BLaER1 treated with 17β-estradiol and CSF1 and Interleukin-3, amounts not matched to agents 10 nM and 100 nM (cell line): ENCODE measurements at regions not wholly inside any gene's neighbourhood (a gene's known extent, or its start where the extent isn't known, plus 50 kb on each side); places are given as distances from the start of the nearest gene placed in this dataset.

Source experiments
- H3K27ac ChIP-seq, 11 experiments: shearing (Covaris generic); formaldehyde crosslinking; 2 replicates each; pipeline ENCODE4 v1.8.1; 2022
- H3K27me3 ChIP-seq, 11 experiments: shearing (Covaris generic); formaldehyde crosslinking; 2 replicates each; pipeline ENCODE4 v1.8.1; 2022
- H3K36me3 ChIP-seq, 11 experiments: shearing (Covaris generic); formaldehyde crosslinking; 2 replicates each; pipeline ENCODE4 v1.8.1; 2022
- H3K4me1 ChIP-seq, 10 experiments: shearing (Covaris generic); formaldehyde crosslinking; 2 replicates each; pipeline ENCODE4 v1.8.1; 2022
- H3K4me2 ChIP-seq, 11 experiments: shearing (Covaris generic); formaldehyde crosslinking; 2 replicates each; pipeline ENCODE4 v1.8.1; 2022
- H3K4me3 ChIP-seq, 10 experiments: shearing (Covaris generic); formaldehyde crosslinking; 2 replicates each; pipeline ENCODE4 v1.8.1; 2022
- H3K9ac ChIP-seq, 11 experiments: shearing (Covaris generic); formaldehyde crosslinking; 2 replicates each; pipeline ENCODE4 v1.8.1; 2022
- H3K9me3 ChIP-seq, 11 experiments: shearing (Covaris generic); formaldehyde crosslinking; replicated peaks in 1 of 11; 2 replicates each; pipeline ENCODE4 v1.8.1; 2022
- H4K20me1 ChIP-seq, 11 experiments: shearing (Covaris generic); formaldehyde crosslinking; 2 replicates each; pipeline ENCODE4 v1.8.1; 2022
- Cebpa-rat ChIP-seq, 11 experiments: shearing (Covaris generic); IDR thresholded peaks; 2 replicates each; pipeline ENCODE4 v1.8.1; 2022

DNA sequence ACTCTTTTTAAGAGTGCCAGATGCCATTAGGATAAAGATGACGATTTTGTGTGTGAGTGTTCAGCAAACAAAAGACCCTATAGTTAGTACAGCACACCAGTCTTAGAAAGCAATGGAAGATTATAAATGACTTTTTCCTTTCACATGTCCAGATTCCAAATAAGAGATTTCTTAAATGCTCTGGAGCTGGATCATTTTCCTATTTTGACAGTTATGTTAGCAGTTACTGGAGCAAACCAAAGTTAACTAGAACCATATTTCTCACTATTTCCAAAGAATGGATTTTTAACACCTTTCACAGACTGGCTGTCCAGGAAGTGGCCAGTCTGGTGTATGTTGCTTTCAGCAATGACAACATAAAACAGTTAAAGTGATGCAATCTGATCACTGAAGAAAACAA, 905.8 kb upstream of the ADGRL2 start:
- Histone ChIP-seq H3K9me3 (no peaks in the 10 kb centered on the region), H4K20me1 (no peaks in the 10 kb centered on the region), H3K4me1 (peaks cover 0 to 16% (median 13%) of the 10 kb centered on the region in 10 experiments; a peak in 10 of 20 replicates), H3K4me3 (no peak overlapping the region), H3K27me3 (no peaks in the 10 kb centered on the region), H3K36me3 (no peaks in the 10 kb centered on the region), H3K4me2 (no peak overlapping the region), H3K9ac (no peak overlapping the region), H3K27ac (no peak overlapping the region)
- TF ChIP-seq Cebpa-rat (IDR thresholded peaks at IDR 0.05), result no peak

GRCh38 chr1:80893115-80893514, 907.6 kb upstream of the ADGRL2 start:
- no peak for TF ChIP-seq Cebpa-rat (IDR thresholded peaks at IDR 0.05)

GRCh38 chr1:80892539-80892938, 908.2 kb upstream of the ADGRL2 start:
- no peaks in the 10 kb centered on the region for H4K20me1 ChIP-seq
- H3K4me3 ChIP-seq, result no peak overlapping the region
- TF ChIP-seq Cebpa-rat (IDR thresholded peaks at IDR 0.05), result no peak
- H3K9ac ChIP-seq, result no peak overlapping the region
- H3K36me3 ChIP-seq, result no peaks in the 10 kb centered on the region
- no peaks in the 10 kb centered on the region for H3K27me3 ChIP-seq
- H3K4me1 ChIP-seq, result peaks cover 0 to 16% (median 13%) of the 10 kb centered on the region in 10 experiments; a peak in 10 of 20 replicates
- peak overlapping the region in 7 of 11 experiments; percentile 1 to 55 (median 42); a peak in 12 of 22 replicates for H3K4me2 ChIP-seq
- no peaks in the 10 kb centered on the region for H3K9me3 ChIP-seq
- no peak overlapping the region for H3K27ac ChIP-seq

More at GRCh38 chr1:80893115-80893514, 907.6 kb upstream of the ADGRL2 start:
- Histone ChIP-seq H3K4me2 (peak overlapping the region in 7 of 11 experiments; percentile 1 to 55 (median 46); a peak in 11 of 22 replicates), H4K20me1 (no peaks in the 10 kb centered on the region), H3K4me1 (peaks cover 0 to 16% (median 13%) of the 10 kb centered on the region in 10 experiments; a peak in 10 of 20 replicates), H3K9me3 (no peaks in the 10 kb centered on the region), H3K27me3 (no peaks in the 10 kb centered on the region), H3K27ac (no peak overlapping the region), H3K4me3 (no peak overlapping the region), H3K36me3 (no peaks in the 10 kb centered on the region), H3K9ac (no peak overlapping the region)

- Histone ChIP-seq H3K4me1 (peaks cover 0 to 16% (median 13%) of the 10 kb centered on the region in 10 experiments; a peak in 10 of 20 replicates), H3K9ac (no peak overlapping the region), H3K4me3 (no peak overlapping the region), H3K27ac (no peak overlapping the region), H4K20me1 (no peaks in the 10 kb centered on the region), H3K27me3 (no peaks in the 10 kb centered on the region), H3K36me3 (no peaks in the 10 kb centered on the region), H3K9me3 (no peaks in the 10 kb centered on the region), H3K4me2 (peak overlapping the region in 2 of 11 experiments; percentile 46 to 55; a peak in 3 of 22 replicates)
- TF ChIP-seq Cebpa-rat (IDR thresholded peaks at IDR 0.05), result no peak
Measured at GRCh38 chr1:80891871-80892270, 908.9 kb upstream of the ADGRL2 start.

DNA sequence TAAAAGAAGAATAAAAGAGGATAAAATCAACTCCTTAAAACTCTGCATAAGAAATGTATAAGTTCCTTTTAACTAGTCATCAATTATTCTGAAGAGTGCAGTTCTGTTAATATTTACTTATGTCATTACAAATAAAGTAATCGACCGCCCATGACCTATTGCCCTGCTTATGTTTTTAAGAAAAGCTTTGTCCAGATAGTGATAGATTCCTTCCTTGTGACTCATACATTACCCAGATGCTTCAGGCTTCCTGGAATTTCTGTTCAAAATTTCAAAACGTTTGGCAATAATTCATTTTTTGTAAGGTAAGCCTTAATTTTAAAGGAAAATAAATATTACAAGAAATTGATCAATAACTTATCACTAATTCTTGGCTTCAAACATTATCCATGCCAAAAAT, 918.2 kb upstream of the ADGRL2 start:
- no peaks in the 10 kb centered on the region for H3K36me3 ChIP-seq
- no peaks in the 10 kb centered on the region for H4K20me1 ChIP-seq
- H3K27ac ChIP-seq, result no peak overlapping the region
- H3K9me3 ChIP-seq, result no peaks in the 10 kb centered on the region
- no peak overlapping the region for H3K9ac ChIP-seq
- H3K27me3 ChIP-seq, result no peaks in the 10 kb centered on the region
- H3K4me2 ChIP-seq, result no peak overlapping the region
- H3K4me3 ChIP-seq, result no peak overlapping the region
- TF ChIP-seq Cebpa-rat (IDR thresholded peaks at IDR 0.05), result no peak
- no peaks in the 10 kb centered on the region for H3K4me1 ChIP-seq

- TF ChIP-seq Cebpa-rat (IDR thresholded peaks at IDR 0.05), result no peak
- no peak overlapping the region for H3K27ac ChIP-seq
Measured at GRCh38 chr1:80878343-80878742, 922.4 kb upstream of the ADGRL2 start.

DNA sequence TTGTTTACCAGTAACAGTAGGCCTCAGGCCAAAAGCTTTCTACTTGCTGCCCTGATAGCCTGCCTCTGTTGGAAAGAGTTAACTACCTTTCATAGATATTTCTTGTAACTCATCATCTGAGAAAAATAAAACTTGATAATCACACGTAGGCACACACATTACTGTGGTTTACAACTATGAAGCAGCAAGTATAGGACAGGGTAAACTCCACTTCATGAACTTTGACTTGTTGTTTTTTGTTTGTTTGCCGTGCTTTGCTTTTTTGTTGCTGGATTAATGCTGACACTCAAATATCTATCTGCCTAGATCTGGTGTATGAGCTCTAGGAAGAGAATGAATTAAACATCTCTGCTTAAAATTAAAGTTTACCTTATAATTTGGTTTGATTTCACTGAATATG, 924.7 kb upstream of the ADGRL2 start:
- Histone ChIP-seq H3K4me3 (no peak overlapping the region), H3K9me3 (no peaks in the 10 kb centered on the region)
- TF ChIP-seq Cebpa-rat (IDR thresholded peaks at IDR 0.05), result no peak

More at GRCh38 chr1:80878343-80878742, 922.4 kb upstream of the ADGRL2 start:
- Histone ChIP-seq H3K36me3 (no peaks in the 10 kb centered on the region), H3K9ac (no peak overlapping the region), H3K4me2 (no peak overlapping the region), H3K4me3 (no peak overlapping the region), H4K20me1 (no peaks in the 10 kb centered on the region), H3K27me3 (no peaks in the 10 kb centered on the region), H3K4me1 (no peaks in the 10 kb centered on the region), H3K9me3 (no peaks in the 10 kb centered on the region)

GRCh38 chr1:80869299-80869698, 931.4 kb upstream of the ADGRL2 start:
- Histone ChIP-seq H3K4me2 (no peak overlapping the region), H3K27me3 (no peaks in the 10 kb centered on the region), H4K20me1 (no peaks in the 10 kb centered on the region), H3K4me1 (no peaks in the 10 kb centered on the region), H3K9ac (no peak overlapping the region), H3K4me3 (no peak overlapping the region), H3K27ac (no peak overlapping the region), H3K9me3 (no peaks in the 10 kb centered on the region), H3K36me3 (no peaks in the 10 kb centered on the region)
- TF ChIP-seq Cebpa-rat (IDR thresholded peaks at IDR 0.05), result no peak

More for the DNA sequence above, 924.7 kb upstream of the ADGRL2 start:
- H3K27me3 ChIP-seq, result no peaks in the 10 kb centered on the region
- H4K20me1 ChIP-seq, result no peaks in the 10 kb centered on the region
- no peaks in the 10 kb centered on the region for H3K4me1 ChIP-seq
- no peaks in the 10 kb centered on the region for H3K36me3 ChIP-seq
- H3K4me2 ChIP-seq, result no peak overlapping the region
- H3K9ac ChIP-seq, result no peak overlapping the region
- H3K27ac ChIP-seq, result no peak overlapping the region

DNA sequence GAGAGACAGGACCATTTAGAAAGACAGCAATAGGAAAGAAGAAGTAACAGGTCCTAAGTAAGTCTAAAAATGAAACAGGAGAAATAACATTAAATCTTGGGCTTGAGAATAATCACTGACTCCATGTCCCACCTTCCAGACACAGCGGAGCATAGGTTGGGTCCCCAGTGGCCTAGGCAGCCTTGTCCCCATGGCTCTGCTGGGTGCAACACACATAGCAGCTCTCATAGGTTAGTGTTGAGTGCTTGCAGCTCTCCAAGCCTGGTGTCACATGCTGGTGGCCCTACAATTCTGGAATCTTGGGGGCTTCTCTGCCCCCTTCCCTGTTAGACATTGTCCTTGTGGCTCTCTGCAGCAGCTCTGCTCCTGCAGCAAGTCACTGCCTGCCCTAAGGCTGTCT, 952.8 kb upstream of the ADGRL2 start:
- Histone ChIP-seq H3K4me2 (no peak overlapping the region), H3K27ac (no peak overlapping the region), H3K36me3 (no peaks in the 10 kb centered on the region), H3K4me1 (no peaks in the 10 kb centered on the region), H3K4me3 (no peak overlapping the region), H3K27me3 (no peaks in the 10 kb centered on the region), H3K9ac (no peak overlapping the region), H3K9me3 (no peaks in the 10 kb centered on the region), H4K20me1 (no peaks in the 10 kb centered on the region)
- no peak for TF ChIP-seq Cebpa-rat (IDR thresholded peaks at IDR 0.05)

GRCh38 chr1:80846966-80847365, 953.8 kb upstream of the ADGRL2 start:
- no peaks in the 10 kb centered on the region for H3K27me3 ChIP-seq
- H4K20me1 ChIP-seq, result no peaks in the 10 kb centered on the region
- no peak overlapping the region for H3K27ac ChIP-seq
- H3K36me3 ChIP-seq, result no peaks in the 10 kb centered on the region
- H3K9ac ChIP-seq, result no peak overlapping the region
- H3K4me3 ChIP-seq, result no peak overlapping the region
- no peak for TF ChIP-seq Cebpa-rat (IDR thresholded peaks at IDR 0.05)
- no peak overlapping the region for H3K4me2 ChIP-seq
- H3K9me3 ChIP-seq, result no peaks in the 10 kb centered on the region
- no peaks in the 10 kb centered on the region for H3K4me1 ChIP-seq
